Suprapubic skin (tissue), 3 donors: ENCODE measurements at regions not wholly inside any gene's neighbourhood (a gene's known extent, or its start where the extent isn't known, plus 50 kb on each side); places are given as distances from the start of the nearest gene placed in this dataset.

Experiments used
- POLR2A ChIP-seq, 2 donors: fragments of 450-650 bp; IDR thresholded peaks; one replicate each; pipeline ENCODE4 v1.6.1; 2017; ENCODE audit warnings: antibody characterized with exemption in 2 of 2, mild to moderate bottlenecking in 2 of 2, moderate library complexity in 2 of 2
- TF ChIP-seq, protein P1 (sequence below), 2 donors: fragments of 200-600 bp in 1 of 2; fragments of 450-650 bp in 1 of 2; sonication (generic) in 1 of 2; IDR thresholded peaks; one replicate each; pipeline ENCODE4 v1.5.1; 2016 to 2019; ENCODE audit warnings: antibody characterized with exemption in 2 of 2, mild to moderate bottlenecking in 1 of 2, moderate library complexity in 1 of 2

DNA sequence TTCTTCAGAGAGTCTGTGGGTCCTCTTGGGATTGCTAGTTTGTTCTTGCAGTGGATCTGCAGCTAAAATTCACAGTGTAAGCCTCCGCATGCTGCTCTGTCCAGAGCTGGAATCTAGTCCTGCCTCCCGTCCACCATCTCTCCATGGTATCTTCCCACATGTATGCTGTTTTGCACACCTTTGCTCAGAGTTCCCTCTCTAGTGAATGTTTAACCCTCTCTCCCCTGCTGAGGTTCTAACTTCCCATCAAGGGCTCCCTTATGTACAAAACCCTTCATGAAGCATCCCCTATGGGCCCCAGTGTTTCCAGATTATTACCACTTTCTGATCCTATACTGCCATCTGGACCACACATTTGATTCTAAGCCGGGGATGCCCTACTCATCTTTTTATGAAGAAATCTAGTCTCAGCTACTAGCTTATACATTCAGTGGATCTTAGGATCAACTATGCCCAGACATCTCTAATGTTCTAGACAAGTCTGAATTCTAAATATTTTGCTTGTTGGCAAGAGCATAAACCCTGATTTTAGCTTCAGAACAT lies 157.3 kb downstream of the CPEB2 start:
- TF ChIP-seq, protein P1, sequence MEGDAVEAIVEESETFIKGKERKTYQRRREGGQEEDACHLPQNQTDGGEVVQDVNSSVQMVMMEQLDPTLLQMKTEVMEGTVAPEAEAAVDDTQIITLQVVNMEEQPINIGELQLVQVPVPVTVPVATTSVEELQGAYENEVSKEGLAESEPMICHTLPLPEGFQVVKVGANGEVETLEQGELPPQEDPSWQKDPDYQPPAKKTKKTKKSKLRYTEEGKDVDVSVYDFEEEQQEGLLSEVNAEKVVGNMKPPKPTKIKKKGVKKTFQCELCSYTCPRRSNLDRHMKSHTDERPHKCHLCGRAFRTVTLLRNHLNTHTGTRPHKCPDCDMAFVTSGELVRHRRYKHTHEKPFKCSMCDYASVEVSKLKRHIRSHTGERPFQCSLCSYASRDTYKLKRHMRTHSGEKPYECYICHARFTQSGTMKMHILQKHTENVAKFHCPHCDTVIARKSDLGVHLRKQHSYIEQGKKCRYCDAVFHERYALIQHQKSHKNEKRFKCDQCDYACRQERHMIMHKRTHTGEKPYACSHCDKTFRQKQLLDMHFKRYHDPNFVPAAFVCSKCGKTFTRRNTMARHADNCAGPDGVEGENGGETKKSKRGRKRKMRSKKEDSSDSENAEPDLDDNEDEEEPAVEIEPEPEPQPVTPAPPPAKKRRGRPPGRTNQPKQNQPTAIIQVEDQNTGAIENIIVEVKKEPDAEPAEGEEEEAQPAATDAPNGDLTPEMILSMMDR (IDR thresholded peaks at IDR 0.05): no peak
- TF ChIP-seq POLR2A (IDR thresholded peaks at IDR 0.05): no peak
